Osteocyte (in vitro differentiated cells): ENCODE measurements at regions not wholly inside any gene's neighbourhood (a gene's known extent, or its start where the extent isn't known, plus 50 kb on each side); places are given as distances from the start of the nearest gene placed in this dataset.
A peak's percentile ranks its signal among the peaks of the same experiment; 100 is the strongest.

Experiments
- DNase-seq: peaks from one replicate; pipeline ENCODE4 v3.0.0; 2021; ENCODE audit warnings: mixed read lengths; ENCODE audit not compliant: unreplicated experiment; ENCODE audit errors: extremely low spot score
- H3K27ac Mint-ChIP-seq: one replicate; pipeline ENCODE4 v1.8.0; 2021; ENCODE audit warnings: mild to moderate bottlenecking, mixed read lengths; ENCODE audit not compliant: unreplicated experiment
- H3K27me3 Mint-ChIP-seq: one replicate; pipeline ENCODE4 v1.8.0; 2021; ENCODE audit warnings: mixed read lengths; ENCODE audit not compliant: unreplicated experiment
- H3K36me3 Mint-ChIP-seq: one replicate; pipeline ENCODE4 v1.8.0; 2021; ENCODE audit warnings: mixed read lengths; ENCODE audit not compliant: unreplicated experiment
- H3K4me1 Mint-ChIP-seq: one replicate; pipeline ENCODE4 v1.8.0; 2021; ENCODE audit warnings: mixed read lengths; ENCODE audit not compliant: unreplicated experiment
- H3K4me3 Mint-ChIP-seq: one replicate; pipeline ENCODE4 v1.8.0; 2021; ENCODE audit warnings: mild to moderate bottlenecking, moderate library complexity, mixed read lengths; ENCODE audit not compliant: unreplicated experiment
- H3K9me3 Mint-ChIP-seq: one replicate; pipeline ENCODE4 v1.8.0; 2021; ENCODE audit warnings: mixed read lengths; ENCODE audit not compliant: unreplicated experiment
- CTCF ChIP-seq: fragments of 200-600 bp; sonication (generic); IDR thresholded peaks from 2 replicates; pipeline ENCODE4 v1.5.0; 2021; ENCODE audit warnings: antibody characterized with exemption, mild to moderate bottlenecking, moderate library complexity

GRCh38 chr6:85396159-85396808 lies 53.6 kb upstream of the NT5E start:
- no peaks in the 10 kb centered on the region for H3K9me3 Mint-ChIP-seq
- H3K4me1 Mint-ChIP-seq, result peaks cover 38% of the 10 kb centered on the region
- DNase-seq, result no peak
- no peaks in the 10 kb centered on the region for H3K27me3 Mint-ChIP-seq
- no peak overlapping the region for H3K27ac Mint-ChIP-seq
- H3K36me3 Mint-ChIP-seq, result no peaks in the 10 kb centered on the region
- TF ChIP-seq CTCF, result no peak
- no peak overlapping the region for H3K4me3 Mint-ChIP-seq

GRCh38 chr6:85395746-85396145 lies 54.1 kb upstream of the NT5E start:
- H3K9me3 Mint-ChIP-seq, result no peaks in the 10 kb centered on the region
- H3K4me3 Mint-ChIP-seq, result no peak overlapping the region
- H3K36me3 Mint-ChIP-seq, result no peaks in the 10 kb centered on the region
- no peak for DNase-seq
- H3K27me3 Mint-ChIP-seq, result no peaks in the 10 kb centered on the region
- peaks cover 35% of the 10 kb centered on the region for H3K4me1 Mint-ChIP-seq
- no peak for TF ChIP-seq CTCF
- H3K27ac Mint-ChIP-seq, result no peak overlapping the region

GRCh38 chr6:85394853-85395538 lies 54.9 kb upstream of the NT5E start:
- H3K36me3 Mint-ChIP-seq, result no peaks in the 10 kb centered on the region
- no peaks in the 10 kb centered on the region for H3K27me3 Mint-ChIP-seq
- H3K4me1 Mint-ChIP-seq, result peaks cover 33% of the 10 kb centered on the region
- peak overlapping the region; percentile 36 for H3K27ac Mint-ChIP-seq
- TF ChIP-seq CTCF, result no peak
- H3K9me3 Mint-ChIP-seq, result no peaks in the 10 kb centered on the region
- no peak for DNase-seq
- no peak overlapping the region for H3K4me3 Mint-ChIP-seq

- H3K36me3 Mint-ChIP-seq, result no peaks in the 10 kb centered on the region
- peaks cover 27% of the 10 kb centered on the region for H3K4me1 Mint-ChIP-seq
- no peak overlapping the region for H3K4me3 Mint-ChIP-seq
- no peak overlapping the region for H3K27ac Mint-ChIP-seq
- H3K27me3 Mint-ChIP-seq, result no peaks in the 10 kb centered on the region
- DNase-seq, result no peak
- H3K9me3 Mint-ChIP-seq, result no peaks in the 10 kb centered on the region
- no peak for TF ChIP-seq CTCF
Observed at GRCh38 chr6:85394199-85394598, 55.7 kb upstream of the NT5E start.

- H3K9me3 Mint-ChIP-seq, result no peaks in the 10 kb centered on the region
- H3K27ac Mint-ChIP-seq, result peak overlapping the region; percentile 43
- no peak for DNase-seq
- no peak overlapping the region for H3K4me3 Mint-ChIP-seq
- no peaks in the 10 kb centered on the region for H3K36me3 Mint-ChIP-seq
- TF ChIP-seq CTCF, result no peak
- peaks cover 27% of the 10 kb centered on the region for H3K4me1 Mint-ChIP-seq
- no peaks in the 10 kb centered on the region for H3K27me3 Mint-ChIP-seq
Observed at GRCh38 chr6:85392379-85392778, 57.5 kb upstream of the NT5E start.
